GM21390 (cell line): ENCODE measurements at regions not wholly inside any gene's neighbourhood (a gene's known extent, or its start where the extent isn't known, plus 50 kb on each side); places are given as distances from the start of the nearest gene placed in this dataset.

Source experiments
- ATAC-seq: cut with Tn5 transposase; IDR thresholded peaks from one replicate; pipeline ENCODE4 v1.9.1; 2021; ENCODE audit not compliant: unreplicated experiment

- no peak for ATAC-seq
Observed at GRCh38 chr12:77160931-77161330, 95.6 kb upstream of the E2F7 start.

GRCh38 chr12:77153706-77154105 is 88.3 kb upstream of the E2F7 start:
- ATAC-seq = no peak

GRCh38 chr12:77152623-77153193 is 87.3 kb upstream of the E2F7 start:
- ATAC-seq = no peak

GRCh38 chr12:77151030-77151429 is 85.7 kb upstream of the E2F7 start:
- ATAC-seq = no peak

GRCh38 chr12:77133566-77133965 is 68.2 kb upstream of the E2F7 start:
- ATAC-seq = peak; percentile 67

- no peak for ATAC-seq
Observed at GRCh38 chr12:77131977-77132490, 66.7 kb upstream of the E2F7 start.

GRCh38 chr12:77130193-77130592 is 64.8 kb upstream of the E2F7 start:
- ATAC-seq = no peak

GRCh38 chr12:77124767-77125166 is 59.4 kb upstream of the E2F7 start:
- ATAC-seq = peak; percentile 57

GRCh38 chr12:77122661-77123060 is 57.3 kb upstream of the E2F7 start:
- no peak for ATAC-seq

- no peak for ATAC-seq
Observed at GRCh38 chr12:77122236-77122635, 56.9 kb upstream of the E2F7 start.

- ATAC-seq = no peak
Observed at GRCh38 chr12:77120156-77121085, 55.1 kb upstream of the E2F7 start.

GRCh38 chr12:77118696-77119095 is 53.3 kb upstream of the E2F7 start:
- ATAC-seq = no peak

GRCh38 chr12:77116277-77116676 is 50.9 kb upstream of the E2F7 start:
- no peak for ATAC-seq

GRCh38 chr12:77115471-77115870 is 50.1 kb upstream of the E2F7 start:
- ATAC-seq = no peak
